SK-N-SH (cell line): ENCODE measurements at regions not wholly inside any gene's neighbourhood (a gene's known extent, or its start where the extent isn't known, plus 50 kb on each side); places are given as distances from the start of the nearest gene placed in this dataset.

Experiments
- CTCF ChIP-seq: fragments of 200-600 bp; sonication (generic); IDR thresholded peaks from 2 replicates; pipeline ENCODE4 v1.6.1; 2017; ENCODE audit warnings: antibody characterized with exemption, mild to moderate bottlenecking, moderate library complexity
- NFIC ChIP-seq: IDR thresholded peaks from 2 replicates; pipeline ENCODE4 v1.4.0; 2012; ENCODE audit warnings: borderline replicate concordance
- PBX3 ChIP-seq: IDR thresholded peaks from 2 replicates; pipeline ENCODE4; 2012
- REST ChIP-seq: IDR thresholded peaks from 2 replicates; pipeline ENCODE4 v1.6.1; 2012; ENCODE audit warnings: mild to moderate bottlenecking, low read depth, low read length, moderate library complexity
- RFX5 ChIP-seq: IDR thresholded peaks from 2 replicates; pipeline ENCODE4 v1.6.1; 2012; ENCODE audit warnings: mild to moderate bottlenecking, improper control_type of control experiment, low read length
- RXRA ChIP-seq: IDR thresholded peaks from 2 replicates; pipeline ENCODE4 v1.4.0; 2012; ENCODE audit warnings: low read depth, mild to moderate bottlenecking, borderline replicate concordance

GRCh38 chr16:6375465-6376075, 957.1 kb upstream of the RBFOX1 start:
- TF ChIP-seq RXRA (no peak), PBX3 (no peak), CTCF (no peak), RFX5 (no peak), REST (no peak), NFIC (no peak)
